ENCODE measurements at regions not wholly inside any gene's neighbourhood (a gene's known extent, or its start where the extent isn't known, plus 50 kb on each side); places are given as distances from the start of the nearest gene placed in this dataset.
"Not testable (repeated sequence)": the region's sequence is repeated elsewhere in the genome, so short reads cannot be mapped to it uniquely, and the experiment has no call there.

DNA sequence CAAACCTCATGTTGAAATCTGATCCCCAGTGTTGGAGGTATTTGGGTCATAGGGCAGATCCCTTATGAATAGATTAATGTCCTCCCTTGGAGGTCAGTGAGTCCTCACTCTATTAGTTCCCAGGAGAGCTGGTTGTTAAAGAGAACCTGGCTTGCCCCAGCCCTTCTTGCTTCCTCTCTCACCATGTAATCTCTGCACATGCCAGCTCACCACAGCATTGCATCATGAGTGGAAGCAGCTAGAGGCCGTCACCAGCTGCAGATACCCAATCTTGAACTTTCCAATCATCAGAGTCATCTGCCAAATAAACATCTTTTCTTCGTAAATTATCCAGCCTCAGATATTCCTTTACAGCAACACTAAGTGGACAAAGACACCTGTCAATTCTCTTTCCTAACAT, 161.8 kb upstream of the IGF1 start:
- TF ChIP-seq, protein P1, sequence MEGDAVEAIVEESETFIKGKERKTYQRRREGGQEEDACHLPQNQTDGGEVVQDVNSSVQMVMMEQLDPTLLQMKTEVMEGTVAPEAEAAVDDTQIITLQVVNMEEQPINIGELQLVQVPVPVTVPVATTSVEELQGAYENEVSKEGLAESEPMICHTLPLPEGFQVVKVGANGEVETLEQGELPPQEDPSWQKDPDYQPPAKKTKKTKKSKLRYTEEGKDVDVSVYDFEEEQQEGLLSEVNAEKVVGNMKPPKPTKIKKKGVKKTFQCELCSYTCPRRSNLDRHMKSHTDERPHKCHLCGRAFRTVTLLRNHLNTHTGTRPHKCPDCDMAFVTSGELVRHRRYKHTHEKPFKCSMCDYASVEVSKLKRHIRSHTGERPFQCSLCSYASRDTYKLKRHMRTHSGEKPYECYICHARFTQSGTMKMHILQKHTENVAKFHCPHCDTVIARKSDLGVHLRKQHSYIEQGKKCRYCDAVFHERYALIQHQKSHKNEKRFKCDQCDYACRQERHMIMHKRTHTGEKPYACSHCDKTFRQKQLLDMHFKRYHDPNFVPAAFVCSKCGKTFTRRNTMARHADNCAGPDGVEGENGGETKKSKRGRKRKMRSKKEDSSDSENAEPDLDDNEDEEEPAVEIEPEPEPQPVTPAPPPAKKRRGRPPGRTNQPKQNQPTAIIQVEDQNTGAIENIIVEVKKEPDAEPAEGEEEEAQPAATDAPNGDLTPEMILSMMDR (IDR thresholded peaks at IDR 0.05; ENCODE audit: unreplicated experiment): no peak
- H3K27ac Mint-ChIP-seq (ENCODE audit: unreplicated experiment): no peak overlapping the region
- H3K9me3 Mint-ChIP-seq (ENCODE audit: unreplicated experiment): no peaks in the 10 kb centered on the region
- no peak for DNase-seq (ENCODE audit: low spot score)
- no peak overlapping the region for H3K4me3 Mint-ChIP-seq (ENCODE audit: unreplicated experiment)
- H3K27me3 Mint-ChIP-seq (ENCODE audit: unreplicated experiment): no peaks in the 10 kb centered on the region
- no peaks in the 10 kb centered on the region for H3K4me1 Mint-ChIP-seq (ENCODE audit: unreplicated experiment)
- no peaks in the 10 kb centered on the region for H3K36me3 Mint-ChIP-seq (ENCODE audit: low read depth, unreplicated experiment)

DNA sequence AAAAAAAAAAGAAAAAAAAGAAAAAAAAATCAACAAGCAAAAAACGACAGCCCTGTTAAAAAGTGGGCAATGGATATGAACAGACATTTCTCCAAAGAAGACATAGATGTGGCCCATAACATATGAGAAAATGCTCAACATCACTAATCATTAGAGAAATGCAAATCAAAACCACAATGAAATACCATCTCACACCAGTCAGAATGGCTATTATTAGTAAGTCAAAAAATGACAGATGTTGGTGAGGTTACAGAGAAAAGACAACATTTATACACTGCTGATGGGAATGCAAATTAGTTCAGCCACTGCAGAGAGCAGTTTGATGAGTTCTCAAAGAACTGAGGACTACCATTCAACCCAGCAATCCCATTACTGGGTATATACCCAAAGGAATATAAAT, 160.3 kb upstream of the IGF1 start:
- H3K27ac Mint-ChIP-seq (ENCODE audit: unreplicated experiment); H3K9me3 Mint-ChIP-seq (ENCODE audit: unreplicated experiment); H3K4me1 Mint-ChIP-seq (ENCODE audit: unreplicated experiment); H3K4me3 Mint-ChIP-seq (ENCODE audit: unreplicated experiment); H3K36me3 Mint-ChIP-seq (ENCODE audit: low read depth, unreplicated experiment); DNase-seq (ENCODE audit: low spot score); H3K27me3 Mint-ChIP-seq (ENCODE audit: unreplicated experiment): not testable (repeated sequence)

GRCh38 chr12:102638777-102639176, 158.4 kb upstream of the IGF1 start:
- DNase-seq (ENCODE audit: low spot score): no peak
- no peaks in the 10 kb centered on the region for H3K27me3 Mint-ChIP-seq (ENCODE audit: unreplicated experiment)
- H3K4me1 Mint-ChIP-seq (ENCODE audit: unreplicated experiment): no peaks in the 10 kb centered on the region
- H3K36me3 Mint-ChIP-seq (ENCODE audit: low read depth, unreplicated experiment): no peaks in the 10 kb centered on the region
- TF ChIP-seq, protein P1 (IDR thresholded peaks at IDR 0.05; ENCODE audit: unreplicated experiment): no peak
- no peak overlapping the region for H3K4me3 Mint-ChIP-seq (ENCODE audit: unreplicated experiment)
- no peak overlapping the region for H3K27ac Mint-ChIP-seq (ENCODE audit: unreplicated experiment)
- no peaks in the 10 kb centered on the region for H3K9me3 Mint-ChIP-seq (ENCODE audit: unreplicated experiment)

DNA sequence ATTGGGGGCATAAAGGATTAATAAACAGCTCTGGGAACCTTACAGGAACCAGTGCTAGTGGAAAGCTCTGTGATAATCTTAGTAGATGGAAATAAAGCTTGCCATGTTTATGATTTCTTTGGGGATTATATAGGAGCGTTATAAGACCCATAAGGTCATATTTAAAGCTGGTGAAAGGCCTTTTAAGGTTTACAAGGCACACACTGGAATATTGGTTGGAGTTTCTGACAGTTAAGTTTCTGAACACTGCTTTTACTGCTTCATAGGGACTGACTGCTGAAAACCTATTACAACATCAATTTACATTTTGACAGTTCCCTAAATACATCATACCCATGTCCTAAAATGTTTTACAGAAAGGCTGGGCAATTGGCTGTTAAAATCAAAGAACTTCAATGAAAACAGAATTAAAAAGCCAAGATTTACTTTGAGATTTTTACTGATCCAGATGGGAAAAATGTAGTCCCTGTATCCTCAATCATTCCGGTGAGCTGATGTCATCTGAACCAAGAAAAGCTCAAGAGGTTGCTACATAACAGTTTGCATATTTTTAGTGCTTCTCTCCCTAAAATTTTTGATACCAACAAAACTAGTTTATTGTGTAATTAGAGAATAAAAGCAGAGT, 153.7 kb upstream of the IGF1 start:
- Mint-ChIP-seq H3K9me3 (ENCODE audit: unreplicated experiment) (no peaks in the 10 kb centered on the region), H3K36me3 (ENCODE audit: low read depth, unreplicated experiment) (no peaks in the 10 kb centered on the region), H3K27ac (ENCODE audit: unreplicated experiment) (no peak overlapping the region), H3K4me1 (ENCODE audit: unreplicated experiment) (no peaks in the 10 kb centered on the region), H3K27me3 (ENCODE audit: unreplicated experiment) (no peaks in the 10 kb centered on the region), H3K4me3 (ENCODE audit: unreplicated experiment) (no peak overlapping the region)
- TF ChIP-seq, protein P1 (IDR thresholded peaks at IDR 0.05; ENCODE audit: unreplicated experiment): no peak
- DNase-seq (ENCODE audit: low spot score): no peak

GRCh38 chr12:102631274-102631673, 150.9 kb upstream of the IGF1 start:
- no peak overlapping the region for H3K4me3 Mint-ChIP-seq (ENCODE audit: unreplicated experiment)
- no peaks in the 10 kb centered on the region for H3K27me3 Mint-ChIP-seq (ENCODE audit: unreplicated experiment)
- TF ChIP-seq, protein P1 (IDR thresholded peaks at IDR 0.05; ENCODE audit: unreplicated experiment): no peak
- no peak for DNase-seq (ENCODE audit: low spot score)
- no peaks in the 10 kb centered on the region for H3K36me3 Mint-ChIP-seq (ENCODE audit: low read depth, unreplicated experiment)
- H3K9me3 Mint-ChIP-seq (ENCODE audit: unreplicated experiment): no peaks in the 10 kb centered on the region
- H3K4me1 Mint-ChIP-seq (ENCODE audit: unreplicated experiment): no peaks in the 10 kb centered on the region
- H3K27ac Mint-ChIP-seq (ENCODE audit: unreplicated experiment): no peak overlapping the region
